ENCODE measurements at regions not wholly inside any gene's neighbourhood (a gene's known extent, or its start where the extent isn't known, plus 50 kb on each side); places are given as distances from the start of the nearest gene placed in this dataset.

- TF ChIP-seq REST (IDR thresholded peaks at IDR 0.05; ENCODE audit: unreplicated experiment), result no peak
Measured at GRCh38 chr2:144643537-144644336, 123.8 kb upstream of the ZEB2 start (continued).

GRCh38 chr2:144642856-144643255 is 122.9 kb upstream of the ZEB2 start:
- Mint-ChIP-seq H3K4me3 (no peak overlapping the region), H3K36me3 (ENCODE audit: low read depth) (0 out of 3 replicates have a peak, but pooled peaks cover 3% of the 10 kb centered on the region), H3K27me3 (ENCODE audit: insufficient read depth, low read depth, poor library complexity) (no peaks in the 10 kb centered on the region), H3K27ac (no peak overlapping the region), H3K9me3 (peaks cover 9% of the 10 kb centered on the region), H3K4me1 (peaks cover 15% of the 10 kb centered on the region)
- H3K79me2 ChIP-seq (replicated peaks; ENCODE audit: insufficient read depth), result no peaks in the 10 kb centered on the region
- peaks cover 15% of the 10 kb centered on the region; the same call in 1 of the 2 replicates for H3K4me1 ChIP-seq (ENCODE audit: insufficient read depth)
- ATAC-seq (no peak), DNase-seq (ENCODE audit: low spot score) (no peak)
- H3K27me3 ChIP-seq (ENCODE audit: insufficient read depth), result no peaks in the 10 kb centered on the region
- H3K4me3 ChIP-seq, result no peak overlapping the region
- H3K36me3 ChIP-seq (ENCODE audit: insufficient read depth), result no peaks in the 10 kb centered on the region
- no peak overlapping the region for H3K27ac ChIP-seq (ENCODE audit: low read depth)
- peaks cover under 1% of the 10 kb centered on the region; the same call in 1 of the 2 replicates for H3K9me2 ChIP-seq (ENCODE audit: insufficient read depth)
- H2AFZ ChIP-seq, result no peak overlapping the region
- 0 out of 2 replicates have a peak overlapping the region, but pooled peaks have one; percentile 9 for H3K4me2 ChIP-seq
- no peaks in the 10 kb centered on the region for H4K20me1 ChIP-seq (replicated peaks; ENCODE audit: insufficient read depth)
- no peaks in the 10 kb centered on the region for H3F3A ChIP-seq (replicated peaks; ENCODE audit: low read depth)
- TF ChIP-seq ZNF331 (CRISPR knock-in tag; IDR thresholded peaks at IDR 0.05; ENCODE audit: low read depth) (no peak), CREB1 (CRISPR knock-in tag; IDR thresholded peaks at IDR 0.05; ENCODE audit: low read depth) (no peak), ZNF462 (CRISPR knock-in tag; IDR thresholded peaks at IDR 0.05) (no peak), ETS1 (IDR thresholded peaks at IDR 0.05) (no peak), STAT1 (IDR thresholded peaks at IDR 0.05; ENCODE audit: unreplicated experiment) (no peak), EZH2 (IDR thresholded peaks at IDR 0.05; ENCODE audit: low read depth, unreplicated experiment) (no peak), JUNB (IDR thresholded peaks at IDR 0.05; ENCODE audit: unreplicated experiment) (no peak), POLR2AphosphoS5 (IDR thresholded peaks at IDR 0.05; ENCODE audit: low read depth) (no peak), REST (IDR thresholded peaks at IDR 0.05; ENCODE audit: unreplicated experiment) (no peak)

Data from GM23338 (cell line).